Mucosa of descending colon (tissue), 3 donors: ENCODE measurements at regions not wholly inside any gene's neighbourhood (a gene's known extent, or its start where the extent isn't known, plus 50 kb on each side); places are given as distances from the start of the nearest gene placed in this dataset.

Experiments used
- ATAC-seq: fragments of 200-7000 bp; cut with Tn5 transposase; one replicate; pipeline ENCODE4 v1.9.1; 2020; ENCODE audit warnings: mild to moderate bottlenecking, moderate library complexity
- DNase-seq, 3 donors: peaks; one replicate each; pipeline ENCODE4 v3.0.0-alpha.2; 2020
- H3K36me3 ChIP-seq: fragments of 200-600 bp; one replicate; pipeline ENCODE4 v1.8.0; 2021; ENCODE audit warnings: low read depth, mild to moderate bottlenecking
- H3K4me1 ChIP-seq: fragments of 200-600 bp; one replicate; pipeline ENCODE4 v1.8.0; 2021; ENCODE audit warnings: low read depth, mild to moderate bottlenecking
- H3K4me3 ChIP-seq: fragments of 200-600 bp; one replicate; pipeline ENCODE4 v1.8.0; 2021; ENCODE audit warnings: mild to moderate bottlenecking
- H3K9me3 ChIP-seq: fragments of 200-600 bp; one replicate; pipeline ENCODE4 v1.8.0; 2021; ENCODE audit warnings: mild to moderate bottlenecking
- intact Hi-C, 2 donors: fragments of 100-400 bp; cut with DNase I in 1 of 2; cut with micrococcal nuclease in 1 of 2; formaldehyde crosslinking; loops; one replicate each; pipeline versions ENCODE4 v1.11.0 to v1.11.1; 2022; cut with DNase I, micrococcal nuclease
- TF ChIP-seq, protein P1 (sequence below): fragments of 200-600 bp; IDR thresholded peaks from one replicate; pipeline ENCODE4 v1.8.0; 2022; ENCODE audit warnings: antibody characterized with exemption, mild to moderate bottlenecking
- donor health status: DM: no; HTN: no; CAD: no; lungs with moderate emphysema.
- donor health status: DM: no; HTN: no; CAD: no.
- donor health status: DM: no; HTN: yes; CAD: no.

DNA sequence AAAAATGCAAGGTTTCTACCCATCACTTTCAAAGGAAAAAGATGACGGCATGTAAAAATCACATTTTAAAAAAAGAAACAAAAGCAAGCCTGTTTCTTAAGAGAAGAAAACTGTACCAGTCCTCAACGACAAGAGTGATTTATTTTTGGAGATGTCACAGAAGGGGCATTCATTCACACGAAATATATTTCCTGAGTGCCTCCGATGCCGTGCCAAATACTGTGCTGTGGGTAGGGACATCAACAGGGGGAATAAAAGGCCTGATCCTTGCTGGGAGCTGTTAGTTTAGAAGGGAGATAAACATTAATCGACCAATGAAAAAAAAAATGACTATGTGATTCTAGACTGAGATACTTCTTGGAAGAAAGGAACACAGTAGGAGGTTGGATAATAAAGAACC lies 297.5 kb upstream of the SOX5 start:
- Histone ChIP-seq H3K36me3 (no peaks in the 10 kb centered on the region), H3K4me1 (no peaks in the 10 kb centered on the region), H3K9me3 (no peaks in the 10 kb centered on the region), H3K4me3 (no peak overlapping the region)
- ATAC-seq = no peak
- no peak for DNase-seq
- intact Hi-C loops = no loop called here
- TF ChIP-seq, protein P1, sequence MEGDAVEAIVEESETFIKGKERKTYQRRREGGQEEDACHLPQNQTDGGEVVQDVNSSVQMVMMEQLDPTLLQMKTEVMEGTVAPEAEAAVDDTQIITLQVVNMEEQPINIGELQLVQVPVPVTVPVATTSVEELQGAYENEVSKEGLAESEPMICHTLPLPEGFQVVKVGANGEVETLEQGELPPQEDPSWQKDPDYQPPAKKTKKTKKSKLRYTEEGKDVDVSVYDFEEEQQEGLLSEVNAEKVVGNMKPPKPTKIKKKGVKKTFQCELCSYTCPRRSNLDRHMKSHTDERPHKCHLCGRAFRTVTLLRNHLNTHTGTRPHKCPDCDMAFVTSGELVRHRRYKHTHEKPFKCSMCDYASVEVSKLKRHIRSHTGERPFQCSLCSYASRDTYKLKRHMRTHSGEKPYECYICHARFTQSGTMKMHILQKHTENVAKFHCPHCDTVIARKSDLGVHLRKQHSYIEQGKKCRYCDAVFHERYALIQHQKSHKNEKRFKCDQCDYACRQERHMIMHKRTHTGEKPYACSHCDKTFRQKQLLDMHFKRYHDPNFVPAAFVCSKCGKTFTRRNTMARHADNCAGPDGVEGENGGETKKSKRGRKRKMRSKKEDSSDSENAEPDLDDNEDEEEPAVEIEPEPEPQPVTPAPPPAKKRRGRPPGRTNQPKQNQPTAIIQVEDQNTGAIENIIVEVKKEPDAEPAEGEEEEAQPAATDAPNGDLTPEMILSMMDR = no peak

DNA sequence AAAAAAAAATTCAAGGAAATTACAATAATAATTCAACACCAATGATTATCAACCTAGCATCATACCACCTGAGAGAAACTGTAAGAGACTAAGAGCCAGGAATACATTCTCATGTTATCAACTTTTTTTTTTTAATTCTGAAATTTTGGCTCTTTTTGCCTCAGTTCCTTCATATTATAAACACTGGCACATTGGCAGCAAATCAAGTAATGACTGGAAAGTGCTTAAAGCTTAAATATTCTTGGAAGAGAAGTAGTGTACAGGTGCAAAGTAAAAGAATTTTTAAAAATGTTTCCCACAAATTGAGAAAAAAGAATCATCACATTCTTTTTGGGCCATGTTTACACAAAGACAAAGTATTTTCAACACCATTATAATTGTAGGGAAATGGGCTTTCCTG lies 296.9 kb upstream of the SOX5 start:
- TF ChIP-seq, protein P1 = no peak
- Histone ChIP-seq H3K4me3 (no peak overlapping the region), H3K36me3 (no peaks in the 10 kb centered on the region), H3K4me1 (no peaks in the 10 kb centered on the region), H3K9me3 (no peaks in the 10 kb centered on the region)
- DNase-seq (no peak), ATAC-seq (no peak)
- intact Hi-C loops = no loop called here

DNA sequence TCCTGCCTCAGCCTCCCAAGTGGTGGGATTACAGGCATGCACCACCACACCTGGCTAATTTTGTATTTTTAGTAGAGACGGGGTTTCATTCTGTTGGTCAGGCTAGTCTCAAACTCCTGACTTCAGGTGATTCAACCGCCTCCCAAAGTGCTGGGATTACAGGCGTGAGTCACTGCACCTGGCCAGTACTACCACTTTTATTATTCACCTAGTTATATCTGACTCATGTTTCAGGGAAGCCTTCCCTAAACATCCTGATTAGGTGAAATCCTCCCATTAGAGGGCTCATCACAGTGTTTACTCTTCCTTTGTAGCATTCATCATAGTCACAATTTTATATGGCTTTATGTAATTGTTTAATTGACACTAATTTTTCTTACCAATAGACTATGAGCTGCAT lies 295.3 kb upstream of the SOX5 start:
- H3K9me3 ChIP-seq = no peaks in the 10 kb centered on the region
- no peak overlapping the region for H3K4me3 ChIP-seq
- ATAC-seq (peak; percentile 41), DNase-seq (no peak)
- no peaks in the 10 kb centered on the region for H3K36me3 ChIP-seq
- intact Hi-C loops = no loop called here
- no peaks in the 10 kb centered on the region for H3K4me1 ChIP-seq
- TF ChIP-seq, protein P1 = no peak

DNA sequence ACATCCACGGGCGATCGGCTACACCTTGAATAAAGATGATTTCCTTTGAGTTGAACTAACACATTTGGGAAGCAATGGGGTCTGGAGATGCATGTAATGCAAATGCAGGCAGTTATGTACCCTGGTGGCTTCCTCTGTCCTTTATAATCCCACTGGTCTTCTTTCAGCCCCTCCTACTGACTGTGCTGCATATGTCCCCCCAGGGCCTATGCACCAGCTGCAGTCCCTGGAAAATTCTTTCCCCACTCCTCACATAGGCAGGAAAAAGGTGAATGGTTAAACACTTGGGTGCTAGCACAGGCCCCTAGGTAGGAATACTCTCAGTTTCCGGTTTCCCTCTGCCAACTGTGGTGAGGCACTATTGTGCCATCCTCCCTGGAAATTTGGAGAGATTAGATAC lies 294.8 kb upstream of the SOX5 start:
- no peaks in the 10 kb centered on the region for H3K9me3 ChIP-seq
- no peaks in the 10 kb centered on the region for H3K36me3 ChIP-seq
- ATAC-seq (no peak), DNase-seq (no peak)
- no peaks in the 10 kb centered on the region for H3K4me1 ChIP-seq
- TF ChIP-seq, protein P1 = no peak
- no peak overlapping the region for H3K4me3 ChIP-seq
- intact Hi-C loops = no loop called here

DNA sequence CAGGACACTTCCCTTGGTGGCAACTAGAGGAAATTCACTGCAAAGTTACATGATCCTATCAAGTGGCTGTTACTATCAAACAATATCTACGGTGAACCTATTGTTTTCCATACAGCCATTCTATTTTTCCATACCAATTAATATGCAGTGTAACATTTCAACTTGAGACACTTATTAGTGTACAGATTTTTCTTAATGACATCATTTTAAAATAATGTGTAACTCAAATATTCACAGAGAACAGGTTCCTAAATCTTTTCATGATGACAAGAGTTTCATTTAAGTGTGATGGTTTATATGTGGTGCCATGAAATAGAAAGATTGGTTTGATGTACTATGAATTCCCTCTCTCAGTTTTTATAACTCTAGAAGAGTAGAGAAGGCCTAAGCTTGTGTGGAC lies 291.2 kb upstream of the SOX5 start:
- Histone ChIP-seq H3K4me1 (no peaks in the 10 kb centered on the region), H3K4me3 (no peak overlapping the region), H3K9me3 (no peaks in the 10 kb centered on the region), H3K36me3 (no peaks in the 10 kb centered on the region)
- intact Hi-C loops = no loop called here
- TF ChIP-seq, protein P1 = no peak
- ATAC-seq (no peak), DNase-seq (no peak)

DNA sequence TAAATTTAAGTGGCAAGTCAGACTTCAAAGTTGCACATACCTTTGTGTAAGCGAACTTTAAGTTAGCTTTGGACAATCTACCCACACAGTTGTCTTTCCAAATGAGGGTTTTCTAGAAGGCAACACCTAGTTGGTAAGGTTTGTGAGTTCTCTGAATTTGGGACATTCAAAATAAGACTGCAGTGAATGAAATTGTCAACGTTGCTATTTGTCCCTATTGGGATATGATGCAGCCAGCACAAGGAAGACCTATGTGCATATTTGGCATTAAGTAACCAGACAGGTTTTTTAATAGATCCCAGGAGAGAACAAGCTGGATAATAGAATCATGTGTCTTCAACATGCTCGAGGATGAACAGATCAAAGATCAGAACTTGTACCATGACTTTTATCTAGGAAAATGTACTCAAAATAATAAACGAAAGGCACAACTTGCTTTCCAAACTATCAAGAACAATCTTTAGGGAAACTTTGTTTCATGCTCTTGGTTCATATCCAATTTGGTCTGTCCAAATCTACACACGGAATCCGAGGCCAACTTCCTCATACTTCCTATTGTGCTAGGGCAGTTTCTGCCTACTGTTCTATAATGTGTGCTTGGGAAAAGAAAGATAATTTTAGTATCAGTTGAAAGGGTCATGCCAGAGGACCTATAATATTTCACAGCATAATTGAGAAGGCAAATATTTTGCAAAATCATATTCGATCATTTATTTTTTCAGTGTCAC lies 284.2 kb upstream of the SOX5 start:
- ATAC-seq (no peak), DNase-seq (no peak)
- no peaks in the 10 kb centered on the region for H3K9me3 ChIP-seq

More for the DNA sequence above, 284.2 kb upstream of the SOX5 start:
- TF ChIP-seq, protein P1 = no peak
- intact Hi-C loops = no loop called here
- Histone ChIP-seq H3K4me1 (no peaks in the 10 kb centered on the region), H3K4me3 (no peak overlapping the region), H3K36me3 (no peaks in the 10 kb centered on the region)
